NCI-H2227 (cell line): ENCODE measurements at regions not wholly inside any gene's neighbourhood (a gene's known extent, or its start where the extent isn't known, plus 50 kb on each side); places are given as distances from the start of the nearest gene placed in this dataset.

Experiments used
- DNase-seq: peaks from one replicate; lab custom pipeline; 2025; ENCODE audit not compliant: unreplicated experiment; lab: John Stamatoyannopoulos, UW

- DNase-seq: no peak
These were observed 518.7 kb downstream of the TNS1 start for GRCh38 chr2:217484046-217484445.

GRCh38 chr2:217482056-217482710, 520.6 kb downstream of the TNS1 start:
- DNase-seq: no peak

- no peak for DNase-seq
These were observed 521.2 kb downstream of the TNS1 start for GRCh38 chr2:217481577-217481976.

- no peak for DNase-seq
These were observed 523.2 kb downstream of the TNS1 start for GRCh38 chr2:217479566-217479965.

GRCh38 chr2:217478831-217479455, 523.9 kb downstream of the TNS1 start:
- no peak for DNase-seq

GRCh38 chr2:217477583-217477982, 525.2 kb downstream of the TNS1 start:
- no peak for DNase-seq

- DNase-seq: no peak
These were observed 527.0 kb downstream of the TNS1 start for GRCh38 chr2:217475791-217476190.

- DNase-seq: no peak
These were observed 527.7 kb downstream of the TNS1 start for GRCh38 chr2:217475101-217475500.

GRCh38 chr2:217471319-217471718, 531.5 kb downstream of the TNS1 start:
- no peak for DNase-seq

GRCh38 chr2:217469203-217469810, 533.5 kb downstream of the TNS1 start:
- DNase-seq: no peak

GRCh38 chr2:217468042-217468830, 534.6 kb downstream of the TNS1 start:
- DNase-seq: no peak

- DNase-seq: no peak
These were observed 535.5 kb downstream of the TNS1 start for GRCh38 chr2:217467331-217467730.

GRCh38 chr2:217466805-217467204, 536.0 kb downstream of the TNS1 start:
- no peak for DNase-seq

GRCh38 chr2:217466104-217466503, 536.7 kb downstream of the TNS1 start:
- DNase-seq: no peak

- DNase-seq: no peak
These were observed 537.7 kb downstream of the TNS1 start for GRCh38 chr2:217465100-217465499.

- no peak for DNase-seq
These were observed 539.3 kb downstream of the TNS1 start for GRCh38 chr2:217463402-217464075.

GRCh38 chr2:217462121-217462520, 540.7 kb downstream of the TNS1 start:
- no peak for DNase-seq

GRCh38 chr2:217461674-217462073, 541.1 kb downstream of the TNS1 start:
- no peak for DNase-seq

- DNase-seq: no peak
These were observed 543.0 kb downstream of the TNS1 start for GRCh38 chr2:217459680-217460405.

GRCh38 chr2:217459016-217459415, 543.8 kb downstream of the TNS1 start:
- no peak for DNase-seq

GRCh38 chr2:217456016-217456415, 546.8 kb downstream of the TNS1 start:
- no peak for DNase-seq
